Smooth muscle cell (in vitro differentiated cells): ENCODE measurements at regions not wholly inside any gene's neighbourhood (a gene's known extent, or its start where the extent isn't known, plus 50 kb on each side); places are given as distances from the start of the nearest gene placed in this dataset.

ENCODE experiments used
- DNase-seq: peaks from one replicate; lab custom pipeline; 2025; ENCODE audit not compliant: unreplicated experiment; lab: John Stamatoyannopoulos, UW
- H2AFZ ChIP-seq: fragments of 200-600 bp; sonication (generic); 2 replicates; pipeline ENCODE4 v1.6.0; 2016; ENCODE audit warnings: antibody characterized with exemption, low read depth, mild to moderate bottlenecking
- H3F3A ChIP-seq: fragments of 200-600 bp; sonication (generic); 2 replicates; pipeline ENCODE4 v1.6.0; 2017; ENCODE audit warnings: antibody characterized with exemption, low read depth
- H3K27ac ChIP-seq: fragments of 200-600 bp; sonication (generic); 2 replicates; pipeline ENCODE4 v1.5.1; 2016; ENCODE audit warnings: low read depth, mild to moderate bottlenecking
- H3K27me3 ChIP-seq: fragments of 200-600 bp; sonication (generic); 2 replicates; pipeline ENCODE4 v1.6.1; 2016; ENCODE audit warnings: low read depth, mild to moderate bottlenecking
- H3K36me3 ChIP-seq: fragments of 200-600 bp; sonication (generic); 2 replicates; pipeline ENCODE4 v1.5.1; 2016; ENCODE audit warnings: low read depth
- H3K4me1 ChIP-seq: fragments of 200-600 bp; sonication (generic); 2 replicates; pipeline ENCODE4 v1.5.1; 2016; ENCODE audit warnings: low read depth
- H3K4me2 ChIP-seq: fragments of 200-600 bp; sonication (generic); 2 replicates; pipeline ENCODE4 v1.6.0; 2016; ENCODE audit warnings: mild to moderate bottlenecking
- H3K4me3 ChIP-seq: fragments of 200-600 bp; sonication (generic); 2 replicates; pipeline ENCODE4 v1.5.1; 2016; ENCODE audit warnings: mild to moderate bottlenecking
- H3K79me2 ChIP-seq: fragments of 200-600 bp; sonication (generic); 2 replicates; pipeline ENCODE4 v1.6.0; 2016; ENCODE audit warnings: low read depth, mild to moderate bottlenecking
- H3K9ac ChIP-seq: fragments of 200-600 bp; sonication (generic); 2 replicates; pipeline ENCODE4 v1.6.0; 2016; ENCODE audit warnings: low read depth
- H3K9me3 ChIP-seq: fragments of 200-600 bp; sonication (generic); replicated peaks from 2 replicates; pipeline ENCODE4 v1.5.1; 2016; ENCODE audit warnings: low read depth
- H4K20me1 ChIP-seq: fragments of 200-600 bp; sonication (generic); 2 replicates; pipeline ENCODE4 v1.6.0; 2016; ENCODE audit warnings: low read depth
- WGBS: methylation state at CpG from one replicate; pipeline ENCODE4 v1.1.7; 2016; ENCODE audit warnings: low lambda C conversion rate; 5-methylcytosine and 5-hydroxymethylcytosine counted together
- TF ChIP-seq, protein P1 (sequence below): fragments of 200-600 bp; sonication (generic); IDR thresholded peaks from 2 replicates; pipeline ENCODE4 v1.5.1; 2017; ENCODE audit warnings: borderline replicate concordance, mild to moderate bottlenecking, antibody characterized with exemption; ENCODE audit not compliant: insufficient read depth, poor library complexity, severe bottlenecking

GRCh38 chr15:95025924-95026728 lies 794.8 kb downstream of the MCTP2 start:
- Histone ChIP-seq H2AFZ (no peak overlapping the region), H3K4me1 (no peaks in the 10 kb centered on the region), H3K27ac (no peak overlapping the region), H3K79me2 (no peaks in the 10 kb centered on the region), H3K4me3 (no peak overlapping the region), H3F3A (no peaks in the 10 kb centered on the region), H3K4me2 (no peak overlapping the region), H3K9ac (no peak overlapping the region), H4K20me1 (no peaks in the 10 kb centered on the region), H3K27me3 (no peaks in the 10 kb centered on the region), H3K36me3 (no peaks in the 10 kb centered on the region), H3K9me3 (no peaks in the 10 kb centered on the region)
- WGBS: 90% methylated on average over 5 of the region's 5 CpGs
- TF ChIP-seq, protein P1, sequence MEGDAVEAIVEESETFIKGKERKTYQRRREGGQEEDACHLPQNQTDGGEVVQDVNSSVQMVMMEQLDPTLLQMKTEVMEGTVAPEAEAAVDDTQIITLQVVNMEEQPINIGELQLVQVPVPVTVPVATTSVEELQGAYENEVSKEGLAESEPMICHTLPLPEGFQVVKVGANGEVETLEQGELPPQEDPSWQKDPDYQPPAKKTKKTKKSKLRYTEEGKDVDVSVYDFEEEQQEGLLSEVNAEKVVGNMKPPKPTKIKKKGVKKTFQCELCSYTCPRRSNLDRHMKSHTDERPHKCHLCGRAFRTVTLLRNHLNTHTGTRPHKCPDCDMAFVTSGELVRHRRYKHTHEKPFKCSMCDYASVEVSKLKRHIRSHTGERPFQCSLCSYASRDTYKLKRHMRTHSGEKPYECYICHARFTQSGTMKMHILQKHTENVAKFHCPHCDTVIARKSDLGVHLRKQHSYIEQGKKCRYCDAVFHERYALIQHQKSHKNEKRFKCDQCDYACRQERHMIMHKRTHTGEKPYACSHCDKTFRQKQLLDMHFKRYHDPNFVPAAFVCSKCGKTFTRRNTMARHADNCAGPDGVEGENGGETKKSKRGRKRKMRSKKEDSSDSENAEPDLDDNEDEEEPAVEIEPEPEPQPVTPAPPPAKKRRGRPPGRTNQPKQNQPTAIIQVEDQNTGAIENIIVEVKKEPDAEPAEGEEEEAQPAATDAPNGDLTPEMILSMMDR: peak; percentile 68
- DNase-seq: no peak

- H2AFZ ChIP-seq: peak overlapping the region; percentile 4
- no peaks in the 10 kb centered on the region for H4K20me1 ChIP-seq
- no peak overlapping the region for H3K4me3 ChIP-seq
- no peaks in the 10 kb centered on the region for H3K36me3 ChIP-seq
- H3K27me3 ChIP-seq: no peaks in the 10 kb centered on the region
- no peaks in the 10 kb centered on the region for H3F3A ChIP-seq
- H3K4me2 ChIP-seq: no peak overlapping the region
- H3K4me1 ChIP-seq: no peaks in the 10 kb centered on the region
- no peak overlapping the region for H3K9ac ChIP-seq
- 91% methylated on average over 3 of the region's 3 CpGs for WGBS
- DNase-seq: no peak
- H3K9me3 ChIP-seq: no peaks in the 10 kb centered on the region
- H3K79me2 ChIP-seq: no peaks in the 10 kb centered on the region
- H3K27ac ChIP-seq: no peak overlapping the region
- TF ChIP-seq, protein P1: no peak
Measured at GRCh38 chr15:95027981-95028380, 796.6 kb downstream of the MCTP2 start.

- Histone ChIP-seq H4K20me1 (no peaks in the 10 kb centered on the region), H3K27ac (no peak overlapping the region), H3F3A (no peaks in the 10 kb centered on the region), H3K4me2 (no peak overlapping the region), H2AFZ (no peak overlapping the region), H3K9ac (no peak overlapping the region), H3K4me1 (no peaks in the 10 kb centered on the region), H3K79me2 (no peaks in the 10 kb centered on the region), H3K27me3 (no peaks in the 10 kb centered on the region), H3K4me3 (no peak overlapping the region), H3K36me3 (no peaks in the 10 kb centered on the region), H3K9me3 (no peaks in the 10 kb centered on the region)
- DNase-seq: no peak
- TF ChIP-seq, protein P1: no peak
- WGBS: 73% methylated on average over 2 of the region's 2 CpGs
Measured at GRCh38 chr15:95032156-95032555, 800.8 kb downstream of the MCTP2 start.

DNA sequence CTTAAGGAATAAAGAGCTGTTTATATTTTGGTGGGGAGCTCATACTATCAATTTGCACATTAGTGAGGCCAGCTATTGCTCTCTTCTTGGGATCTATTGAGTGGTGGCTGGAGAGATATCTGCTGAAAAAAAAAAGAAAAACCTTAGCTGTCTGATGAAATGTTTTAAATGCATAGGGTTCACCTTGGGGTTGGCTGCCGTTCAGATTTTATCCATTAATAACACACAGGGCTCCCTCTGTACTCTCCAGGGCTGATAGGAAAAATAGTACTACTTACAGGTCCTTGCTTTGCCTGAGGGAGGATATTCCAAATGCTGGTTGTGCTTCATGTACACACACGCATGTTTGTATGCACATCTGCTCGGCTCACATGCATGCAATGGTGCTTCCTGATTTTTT lies 803.7 kb downstream of the MCTP2 start:
- 93% methylated on average over 3 of the region's 3 CpGs for WGBS
- TF ChIP-seq, protein P1: no peak
- Histone ChIP-seq H3K27ac (no peak overlapping the region), H3K4me1 (no peaks in the 10 kb centered on the region), H3F3A (no peaks in the 10 kb centered on the region), H4K20me1 (no peaks in the 10 kb centered on the region), H3K36me3 (no peaks in the 10 kb centered on the region), H3K27me3 (no peaks in the 10 kb centered on the region), H3K9me3 (no peaks in the 10 kb centered on the region), H3K4me3 (no peak overlapping the region), H2AFZ (no peak overlapping the region), H3K9ac (no peak overlapping the region), H3K79me2 (no peaks in the 10 kb centered on the region), H3K4me2 (no peak overlapping the region)
- DNase-seq: no peak
